NT2/D1 (cell line): ENCODE measurements at regions not wholly inside any gene's neighbourhood (a gene's known extent, or its start where the extent isn't known, plus 50 kb on each side); places are given as distances from the start of the nearest gene placed in this dataset.

Source experiments
- DNase-seq: peaks from one replicate; pipeline ENCODE4 v3.0.0-alpha.2; 2011; ENCODE audit warnings: low read depth, low spot score
- H3K27me3 ChIP-seq: 2 replicates; pipeline ENCODE4 v1.6.0; 2011; ENCODE audit warnings: mild to moderate bottlenecking; ENCODE audit not compliant: insufficient read length, insufficient read depth
- H3K36me3 ChIP-seq: 2 replicates; pipeline ENCODE4 v1.6.1; 2011; ENCODE audit warnings: mild to moderate bottlenecking, low read length, mixed read lengths; ENCODE audit not compliant: insufficient read depth, insufficient read length
- H3K4me1 ChIP-seq: 2 replicates; pipeline ENCODE4 v1.5.1; 2011; ENCODE audit not compliant: insufficient read depth, insufficient read length
- H3K4me3 ChIP-seq: 2 replicates; pipeline ENCODE4 v1.5.1; 2011; ENCODE audit warnings: low read depth; ENCODE audit not compliant: insufficient read length
- H3K9ac ChIP-seq: 2 replicates; pipeline ENCODE4 v1.6.0; 2011; ENCODE audit warnings: low read depth; ENCODE audit not compliant: insufficient read length
- H3K9me3 ChIP-seq: 2 replicates; pipeline ENCODE4 v1.5.1; 2011; ENCODE audit warnings: mild to moderate bottlenecking, low read length; ENCODE audit not compliant: insufficient read depth
- SUZ12 ChIP-seq: IDR thresholded peaks from 2 replicates; pipeline ENCODE4 v1.6.1; 2011; ENCODE audit not compliant: insufficient read length, insufficient read depth; ENCODE audit errors: extremely low read depth
- YY1 ChIP-seq: IDR thresholded peaks from 2 replicates; pipeline ENCODE4 v1.6.1; 2011; ENCODE audit not compliant: insufficient read length, insufficient read depth
- ZNF274 ChIP-seq: IDR thresholded peaks from 2 replicates; pipeline ENCODE4 v1.6.1; 2011; ENCODE audit warnings: mild to moderate bottlenecking, low read depth, low read length

GRCh38 chrX:9349572-9350494 lies 115.0 kb upstream of the TBL1X start:
- H3K27me3 ChIP-seq, result no peaks in the 10 kb centered on the region
- H3K36me3 ChIP-seq, result no peaks in the 10 kb centered on the region
- DNase-seq, result no peak
- no peak overlapping the region for H3K9ac ChIP-seq
- TF ChIP-seq SUZ12 (no peak), ZNF274 (no peak), YY1 (no peak)
- H3K9me3 ChIP-seq, result no peaks in the 10 kb centered on the region
- H3K4me3 ChIP-seq, result no peak overlapping the region
- peaks cover 3% of the 10 kb centered on the region for H3K4me1 ChIP-seq

GRCh38 chrX:9351126-9351525 lies 113.7 kb upstream of the TBL1X start:
- Histone ChIP-seq H3K4me3 (no peak overlapping the region), H3K9ac (no peak overlapping the region), H3K9me3 (no peaks in the 10 kb centered on the region), H3K4me1 (peaks cover 3% of the 10 kb centered on the region), H3K27me3 (no peaks in the 10 kb centered on the region), H3K36me3 (no peaks in the 10 kb centered on the region)
- no peak for DNase-seq
- TF ChIP-seq YY1 (no peak), SUZ12 (no peak), ZNF274 (no peak)

GRCh38 chrX:9352243-9352642 lies 112.6 kb upstream of the TBL1X start:
- H3K4me1 ChIP-seq, result peaks cover 3% of the 10 kb centered on the region
- H3K4me3 ChIP-seq, result no peak overlapping the region
- H3K9me3 ChIP-seq, result no peaks in the 10 kb centered on the region
- H3K36me3 ChIP-seq, result no peaks in the 10 kb centered on the region
- no peak for DNase-seq
- no peaks in the 10 kb centered on the region for H3K27me3 ChIP-seq
- H3K9ac ChIP-seq, result no peak overlapping the region
- no peak for TF ChIP-seq SUZ12
- TF ChIP-seq YY1, result no peak
- TF ChIP-seq ZNF274, result no peak

- no peak for DNase-seq
- Histone ChIP-seq H3K9me3 (no peaks in the 10 kb centered on the region), H3K9ac (no peak overlapping the region), H3K27me3 (no peaks in the 10 kb centered on the region), H3K36me3 (no peaks in the 10 kb centered on the region), H3K4me3 (no peak overlapping the region), H3K4me1 (peaks cover 3% of the 10 kb centered on the region)
- no peak for TF ChIP-seq YY1
- TF ChIP-seq SUZ12, result no peak
- no peak for TF ChIP-seq ZNF274
These were observed 112.0 kb upstream of the TBL1X start for GRCh38 chrX:9352694-9353411.

GRCh38 chrX:9354918-9355317 lies 109.9 kb upstream of the TBL1X start:
- no peaks in the 10 kb centered on the region for H3K36me3 ChIP-seq
- H3K9ac ChIP-seq, result no peak overlapping the region
- no peaks in the 10 kb centered on the region for H3K9me3 ChIP-seq
- no peaks in the 10 kb centered on the region for H3K27me3 ChIP-seq
- H3K4me3 ChIP-seq, result no peak overlapping the region
- TF ChIP-seq YY1, result no peak
- no peak for TF ChIP-seq ZNF274
- TF ChIP-seq SUZ12, result no peak
- peaks cover 3% of the 10 kb centered on the region for H3K4me1 ChIP-seq
- no peak for DNase-seq

GRCh38 chrX:9355739-9356138 lies 109.1 kb upstream of the TBL1X start:
- Histone ChIP-seq H3K9me3 (no peaks in the 10 kb centered on the region), H3K9ac (no peak overlapping the region), H3K27me3 (no peaks in the 10 kb centered on the region), H3K4me3 (no peak overlapping the region), H3K36me3 (no peaks in the 10 kb centered on the region), H3K4me1 (no peaks in the 10 kb centered on the region)
- TF ChIP-seq SUZ12 (no peak), YY1 (no peak), ZNF274 (no peak)
- DNase-seq, result no peak

GRCh38 chrX:9356846-9357245 lies 108.0 kb upstream of the TBL1X start:
- H3K9me3 ChIP-seq, result no peaks in the 10 kb centered on the region
- no peaks in the 10 kb centered on the region for H3K4me1 ChIP-seq
- no peaks in the 10 kb centered on the region for H3K36me3 ChIP-seq
- H3K9ac ChIP-seq, result no peak overlapping the region
- no peaks in the 10 kb centered on the region for H3K27me3 ChIP-seq
- DNase-seq, result no peak
- TF ChIP-seq ZNF274, result no peak
- no peak for TF ChIP-seq SUZ12
- no peak for TF ChIP-seq YY1
- H3K4me3 ChIP-seq, result no peak overlapping the region
